GM12891 (cell line): ENCODE measurements at regions not wholly inside any gene's neighbourhood (a gene's known extent, or its start where the extent isn't known, plus 50 kb on each side); places are given as distances from the start of the nearest gene placed in this dataset.

Source experiments
- PAX5 ChIP-seq: IDR thresholded peaks from 2 replicates; pipeline ENCODE4 v1.6.1; 2011; ENCODE audit warnings: low read length, moderate library complexity, mild to moderate bottlenecking; ENCODE audit not compliant: insufficient read depth, severe bottlenecking
- POLR2A ChIP-seq: IDR thresholded peaks from 2 replicates; pipeline ENCODE4 v1.6.1; 2011; ENCODE audit warnings: low read depth, low read length, control low read depth
- POLR2AphosphoS5 ChIP-seq: IDR thresholded peaks from 2 replicates; pipeline ENCODE4 v1.6.1; 2011; ENCODE audit warnings: low read depth, low read length, control low read depth
- TAF1 ChIP-seq: IDR thresholded peaks from 2 replicates; pipeline ENCODE4 v1.6.1; 2011; ENCODE audit warnings: low read depth, low read length, control low read depth

- no peak for TF ChIP-seq PAX5
- TF ChIP-seq POLR2A = no peak
- TF ChIP-seq POLR2AphosphoS5 = no peak
- TF ChIP-seq TAF1 = no peak
Measured at GRCh38 chr4:133621628-133622027, 472.5 kb downstream of the PCDH10 start.
